H9 (cell line): ENCODE measurements at regions not wholly inside any gene's neighbourhood (a gene's known extent, or its start where the extent isn't known, plus 50 kb on each side); places are given as distances from the start of the nearest gene placed in this dataset.

Experiments
- DNase-seq: peaks from one replicate; pipeline ENCODE4 v3.0.0-alpha.2; 2017
- H2AFZ ChIP-seq: one replicate; pipeline ENCODE4 v1.6.1; 2013; ENCODE audit warnings: mild to moderate bottlenecking, low read length, control low read depth, moderate library complexity
- H2AK5ac ChIP-seq: 2 replicates; pipeline ENCODE4 v1.6.1; 2013; ENCODE audit warnings: low read length, control low read depth, mixed read lengths; ENCODE audit not compliant: insufficient read length
- H2BK120ac ChIP-seq: one replicate; pipeline ENCODE4 v1.6.1; 2013; ENCODE audit warnings: low read depth, mild to moderate bottlenecking, low read length, control low read depth, inconsistent platforms; ENCODE audit not compliant: poor library complexity, severe bottlenecking
- H2BK12ac ChIP-seq: 2 replicates; pipeline ENCODE4 v1.6.1; 2013; ENCODE audit warnings: low read length, control low read depth, mixed read lengths, low read depth; ENCODE audit not compliant: insufficient read length
- H2BK15ac ChIP-seq: 2 replicates; pipeline ENCODE4 v1.6.1; 2013; ENCODE audit warnings: low read depth, low read length, control low read depth
- H2BK20ac ChIP-seq: one replicate; pipeline ENCODE4 v1.6.1; 2013; ENCODE audit warnings: low read depth, mild to moderate bottlenecking, low read length, control low read depth, inconsistent platforms; ENCODE audit not compliant: poor library complexity, severe bottlenecking
- H2BK5ac ChIP-seq: 2 replicates; pipeline ENCODE4 v1.6.1; 2013; ENCODE audit warnings: low read length, control low read depth, mixed read lengths; ENCODE audit not compliant: insufficient read length
- H3K14ac ChIP-seq: 2 replicates; pipeline ENCODE4 v1.6.1; 2013; ENCODE audit warnings: low read length, control low read depth; ENCODE audit not compliant: insufficient read depth
- H3K18ac ChIP-seq: 2 replicates; pipeline ENCODE4 v1.6.1; 2013; ENCODE audit warnings: low read depth, mild to moderate bottlenecking, mixed read lengths, low read length, control low read depth; ENCODE audit not compliant: insufficient read length
- H3K23ac ChIP-seq: 2 replicates; pipeline ENCODE4 v1.6.1; 2013; ENCODE audit warnings: low read length, control low read depth, mixed read lengths, low read depth; ENCODE audit not compliant: insufficient read length
- H3K23me2 ChIP-seq: 2 replicates; pipeline ENCODE4 v1.6.1; 2013; ENCODE audit warnings: low read depth, mild to moderate bottlenecking, mixed read lengths, low read length, control low read depth; ENCODE audit not compliant: insufficient read length, poor library complexity, severe bottlenecking
- H3K27ac ChIP-seq: 2 replicates; pipeline ENCODE4 v1.5.1; 2013; ENCODE audit warnings: low read length, control low read depth, mixed read lengths, low read depth; ENCODE audit not compliant: insufficient read length
- H3K27me3 ChIP-seq: 2 replicates; pipeline ENCODE4 v1.6.1; 2013; ENCODE audit warnings: low read length, control low read depth, inconsistent platforms; ENCODE audit not compliant: insufficient read depth
- H3K4ac ChIP-seq: 2 replicates; pipeline ENCODE4 v1.6.1; 2013; ENCODE audit warnings: low read depth, mild to moderate bottlenecking, control low read depth, inconsistent platforms, low read length, moderate library complexity
- H3K4me1 ChIP-seq: 2 replicates; pipeline ENCODE4 v1.6.1; 2013; ENCODE audit warnings: low read length, control low read depth, inconsistent platforms; ENCODE audit not compliant: insufficient read depth
- H3K4me2 ChIP-seq: 2 replicates; pipeline ENCODE4 v1.6.1; 2013; ENCODE audit warnings: low read length, control low read depth, mixed read lengths; ENCODE audit not compliant: insufficient read length, insufficient read depth
- H3K56ac ChIP-seq: 2 replicates; pipeline ENCODE4 v1.6.1; 2013; ENCODE audit warnings: low read depth, mild to moderate bottlenecking, mixed read lengths, low read length, control low read depth; ENCODE audit not compliant: insufficient read length
- H3K79me1 ChIP-seq: 2 replicates; pipeline ENCODE4 v1.6.1; 2013; ENCODE audit warnings: low read depth, mild to moderate bottlenecking, moderate library complexity, low read length, control low read depth, inconsistent platforms; ENCODE audit not compliant: insufficient read depth, poor library complexity, severe bottlenecking
- H3K79me2 ChIP-seq: 2 replicates; pipeline ENCODE4 v1.6.1; 2013; ENCODE audit warnings: low read length, control low read depth, inconsistent platforms; ENCODE audit not compliant: insufficient read depth
- H3K9ac ChIP-seq: 2 replicates; pipeline ENCODE4 v1.6.1; 2013; ENCODE audit warnings: low read length, control low read depth, mixed read lengths; ENCODE audit not compliant: insufficient read length; ENCODE audit errors: extremely low read depth
- H3K9me3 ChIP-seq: one replicate; pipeline ENCODE4 v1.6.1; 2013; ENCODE audit warnings: low read depth, low read length, inconsistent platforms; ENCODE audit not compliant: control insufficient read depth
- H3T11ph ChIP-seq: one replicate; pipeline ENCODE4 v1.6.1; 2013; ENCODE audit warnings: mild to moderate bottlenecking, low read length, control low read depth, inconsistent platforms
- H4K20me1 ChIP-seq: one replicate; pipeline ENCODE4 v1.6.1; 2013; ENCODE audit not compliant: control insufficient read depth, insufficient read length, insufficient read depth
- H4K5ac ChIP-seq: 2 replicates; pipeline ENCODE4 v1.6.1; 2013; ENCODE audit warnings: low read depth, mild to moderate bottlenecking, mixed read lengths, low read length, control low read depth; ENCODE audit not compliant: insufficient read length
- H4K8ac ChIP-seq: replicated peaks from 2 replicates; pipeline ENCODE4 v1.6.1; 2013; ENCODE audit warnings: low read length, control low read depth, mixed read lengths, low read depth; ENCODE audit not compliant: insufficient read length
- H4K91ac ChIP-seq: 2 replicates; pipeline ENCODE4 v1.6.1; 2013; ENCODE audit warnings: low read depth, mild to moderate bottlenecking, moderate library complexity, mixed read lengths, low read length, control low read depth; ENCODE audit not compliant: insufficient read length
- H3K27ac Mint-ChIP-seq, 3 experiments: 2 replicates in 2 of 3; 3 replicates in 1 of 3; pipeline ENCODE4 v1.8.0; 2020 to 2021; ENCODE audit warnings: mixed read lengths in 3 of 3, mild to moderate bottlenecking in 1 of 3, moderate library complexity in 1 of 3
- H3K27me3 Mint-ChIP-seq: 2 replicates; pipeline ENCODE4 v1.8.0; 2021; ENCODE audit warnings: low read depth, mild to moderate bottlenecking, moderate library complexity, mixed read lengths
- H3K36me3 Mint-ChIP-seq, 3 experiments: 2 replicates in 2 of 3; 3 replicates in 1 of 3; pipeline ENCODE4 v1.8.0; 2020 to 2021; ENCODE audit warnings: low read depth in 3 of 3, mixed read lengths in 3 of 3; ENCODE audit not compliant: insufficient read depth in 1 of 3
- H3K4me1 Mint-ChIP-seq, 2 experiments: 2 replicates each; pipeline ENCODE4 v1.8.0; 2020; ENCODE audit warnings: mixed read lengths in 2 of 2
- H3K4me3 Mint-ChIP-seq, 2 experiments: 2 replicates in 1 of 2; 3 replicates in 1 of 2; pipeline ENCODE4 v1.8.0; 2020 to 2021; ENCODE audit warnings: mild to moderate bottlenecking in 2 of 2, mixed read lengths in 2 of 2, moderate library complexity in 1 of 2
- H3K9me3 Mint-ChIP-seq, 2 experiments: 2 replicates in 1 of 2; 3 replicates in 1 of 2; pipeline ENCODE4 v1.8.0; 2020; ENCODE audit warnings: mild to moderate bottlenecking in 2 of 2, mixed read lengths in 2 of 2, moderate library complexity in 1 of 2
- CTCF ChIP-seq: fragments of 200-600 bp; sonication (generic); conservative IDR thresholded peaks from 3 replicates; pipeline ENCODE4 v1.8.0; 2021; ENCODE audit warnings: antibody characterized with exemption, mild to moderate bottlenecking
- WGBS: extraction: QIAGEN DNeasy Blood & Tissue Kit; methylation state at CpG from one replicate; pipeline ENCODE4 v1.1.7; 2013; ENCODE audit warnings: missing lambda C conversion rate, low lambda C conversion rate, mixed read lengths; ENCODE audit not compliant: insufficient read length; ENCODE audit errors: extremely low coverage; 5-methylcytosine and 5-hydroxymethylcytosine counted together

GRCh38 chr3:6354653-6355052 is 506.3 kb upstream of the GRM7 start:
- WGBS: no CpG with 5 or more reads among the region's 1 CpG
- Mint-ChIP-seq H3K36me3 (no peaks in the 10 kb centered on the region), H3K27me3 (no peaks in the 10 kb centered on the region)

More at GRCh38 chr3:6354653-6355052, 506.3 kb upstream of the GRM7 start:
- Histone ChIP-seq H2BK12ac (no peak overlapping the region), H3T11ph (no peak overlapping the region), H2BK5ac (no peak overlapping the region), H3K23me2 (no peaks in the 10 kb centered on the region), H3K18ac (no peak overlapping the region), H3K79me1 (no peaks in the 10 kb centered on the region), H3K4me2 (no peak overlapping the region), H3K27me3 (no peaks in the 10 kb centered on the region), H2AFZ (no peak overlapping the region), H4K5ac (no peak overlapping the region), H4K20me1 (no peaks in the 10 kb centered on the region), H4K8ac (no peak overlapping the region), H4K91ac (no peak overlapping the region), H3K9ac (no peak overlapping the region), H3K4me1 (no peaks in the 10 kb centered on the region), H3K4ac (no peak overlapping the region), H2BK120ac (no peak overlapping the region), H3K56ac (no peak overlapping the region), H2BK15ac (no peak overlapping the region), H3K9me3 (no peaks in the 10 kb centered on the region), H3K23ac (no peak overlapping the region), H3K27ac (no peak overlapping the region), H2AK5ac (no peak overlapping the region), H2BK20ac (no peak overlapping the region), H3K14ac (no peak overlapping the region), H3K79me2 (no peaks in the 10 kb centered on the region)
- H3K4me3 Mint-ChIP-seq: no peak overlapping the region
- TF ChIP-seq CTCF: no peak
- H3K27ac Mint-ChIP-seq: 0 out of 7 replicates have a peak overlapping the region, but pooled peaks of 1 of the 3 experiments have one; percentile 15
- H3K4me1 Mint-ChIP-seq: no peaks in the 10 kb centered on the region
- DNase-seq: no peak
- H3K9me3 Mint-ChIP-seq: no peaks in the 10 kb centered on the region
